SK-N-SH (cell line): ENCODE measurements at regions not wholly inside any gene's neighbourhood (a gene's known extent, or its start where the extent isn't known, plus 50 kb on each side); places are given as distances from the start of the nearest gene placed in this dataset.
A peak's percentile ranks its signal among the peaks of the same experiment; 100 is the strongest.

Experiments
- CTCF ChIA-PET: fragments of 300-600, 350-600 bp; formaldehyde crosslinking; extraction: SDS; loops from one replicate; lab custom pipeline; 2021; lab: Yijun Ruan, JAX
- POLR2A ChIA-PET: fragments of 350-600 bp; sonication (Branson Sonifier 250); formaldehyde crosslinking; extraction: SDS; loops from one replicate; lab custom pipeline; 2020; ENCODE audit warnings: antibody characterized with exemption, inconsistent platforms; lab: Yijun Ruan, JAX
- DNase-seq: peaks from one replicate; pipeline ENCODE4 v3.0.0; 2012
- H2AFZ ChIP-seq: fragments of 200-600 bp; sonication (generic); 2 replicates; pipeline ENCODE4 v1.8.1; 2016; ENCODE audit warnings: antibody characterized with exemption, mild to moderate bottlenecking, low read depth
- H3F3A ChIP-seq: fragments of 200-600 bp; sonication (generic); replicated peaks from 2 replicates; pipeline ENCODE3; 2016; ENCODE audit warnings: antibody characterized with exemption, mild to moderate bottlenecking; ENCODE audit not compliant: insufficient read depth
- H3K27ac ChIP-seq, 2 experiments: fragments of 200-500 bp in 1 of 2; fragments of 200-600 bp in 1 of 2; sonication (Bioruptor generic) in 1 of 2; sonication (generic), shearing (Covaris generic) in 1 of 2; 2 replicates each; pipeline versions ENCODE4 v1.5.1 to v1.6.1; 2014 to 2016; ENCODE audit warnings: low read depth in 2 of 2, inconsistent platforms in 1 of 2, low read length in 1 of 2, mild to moderate bottlenecking in 1 of 2, mixed read lengths in 1 of 2
- H3K27me3 ChIP-seq: fragments of 200-600 bp; sonication (generic), shearing (Covaris generic); 2 replicates; pipeline ENCODE4 v1.6.1; 2016; ENCODE audit warnings: mixed run types; ENCODE audit not compliant: insufficient read depth
- H3K36me3 ChIP-seq, 2 experiments: fragments of 200-500 bp in 1 of 2; fragments of 200-600 bp in 1 of 2; sonication (Bioruptor generic) in 1 of 2; sonication (generic) in 1 of 2; replicated peaks in 1 of 2; 2 replicates each; pipeline versions ENCODE3 to v1.5.1; 2014 to 2016; ENCODE audit warnings: low read length in 1 of 2, mild to moderate bottlenecking in 1 of 2; ENCODE audit not compliant: insufficient read depth in 2 of 2, control insufficient read depth in 1 of 2
- H3K4me1 ChIP-seq, 2 experiments: fragments of 200-500 bp in 1 of 2; fragments of 200-600 bp in 1 of 2; sonication (Bioruptor generic) in 1 of 2; sonication (generic), shearing (Covaris generic) in 1 of 2; 2 replicates each; pipeline versions ENCODE4 v1.5.1 to v1.6.1; 2014 to 2016; ENCODE audit warnings: low read depth in 1 of 2, low read length in 1 of 2, mixed run types in 1 of 2; ENCODE audit not compliant: insufficient read depth in 2 of 2, control insufficient read depth in 1 of 2
- H3K4me2 ChIP-seq: fragments of 200-600 bp; sonication (generic), shearing (Covaris generic); 2 replicates; pipeline ENCODE4 v1.6.1; 2017; ENCODE audit warnings: mixed run types
- H3K4me3 ChIP-seq, 2 experiments: fragments of 200-500 bp in 1 of 2; fragments of 200-600 bp in 1 of 2; sonication (Bioruptor generic) in 1 of 2; sonication (generic), shearing (Covaris generic) in 1 of 2; 2 replicates each; pipeline versions ENCODE4 v1.5.1 to v1.8.1; 2014 to 2016; ENCODE audit warnings: low read depth in 2 of 2, inconsistent platforms in 1 of 2, low read length in 1 of 2, mild to moderate bottlenecking in 1 of 2, mixed read lengths in 1 of 2, moderate library complexity in 1 of 2
- H3K79me2 ChIP-seq: fragments of 200-600 bp; sonication (generic); 2 replicates; pipeline ENCODE4 v1.8.1; 2017; ENCODE audit warnings: mild to moderate bottlenecking; ENCODE audit not compliant: insufficient read depth
- H3K9ac ChIP-seq: fragments of 200-600 bp; sonication (generic); 2 replicates; pipeline ENCODE4 v1.6.1; 2017; ENCODE audit warnings: mixed run types
- H3K9me2 ChIP-seq: fragments of 200-600 bp; sonication (generic); 2 replicates; pipeline ENCODE4 v1.6.1; 2017; ENCODE audit warnings: mixed run types
- H3K9me3 ChIP-seq: fragments of 200-600 bp; sonication (generic); 2 replicates; pipeline ENCODE4 v1.6.1; 2017; ENCODE audit warnings: mixed run types, mild to moderate bottlenecking, moderate library complexity
- H4K20me1 ChIP-seq: fragments of 200-600 bp; sonication (generic); 2 replicates; pipeline ENCODE4 v1.6.1; 2017; ENCODE audit warnings: mild to moderate bottlenecking, mixed run types; ENCODE audit not compliant: insufficient read depth
- CTCF ChIP-seq: fragments of 200-600 bp; sonication (generic); IDR thresholded peaks from 2 replicates; pipeline ENCODE4 v1.6.1; 2017; ENCODE audit warnings: antibody characterized with exemption, mild to moderate bottlenecking, moderate library complexity
- ELF1 ChIP-seq: IDR thresholded peaks from 2 replicates; pipeline ENCODE4 v1.4.0; 2012
- EP300 ChIP-seq, 2 experiments: IDR thresholded peaks; 2 replicates each; pipeline versions ENCODE4 v1.4.0 to v1.6.1; 2012; ENCODE audit warnings: borderline replicate concordance in 1 of 2, low read depth in 1 of 2, low read length in 1 of 2
- EZH2phosphoT487 ChIP-seq: fragments of 200-600 bp; sonication (generic); IDR thresholded peaks from 2 replicates; pipeline ENCODE4 v1.6.1; 2017; ENCODE audit warnings: low read depth, mixed run types, mild to moderate bottlenecking, antibody characterized with exemption, moderate library complexity, borderline replicate concordance
- FOSL2 ChIP-seq: IDR thresholded peaks from 2 replicates; pipeline ENCODE4 v1.4.0; 2012; ENCODE audit warnings: low read depth, mild to moderate bottlenecking, moderate library complexity, borderline replicate concordance
- FOXM1 ChIP-seq: IDR thresholded peaks from 2 replicates; pipeline ENCODE4 v1.4.0; 2012; ENCODE audit warnings: low read depth, mild to moderate bottlenecking
- IRF3 ChIP-seq: fragments of 150-350 bp; IDR thresholded peaks from 2 replicates; pipeline ENCODE4 v1.6.1; 2016; ENCODE audit warnings: mild to moderate bottlenecking, low read depth, low read length
- JUND ChIP-seq: IDR thresholded peaks from 2 replicates; pipeline ENCODE4 v1.4.0; 2012
- MAX ChIP-seq: IDR thresholded peaks from 2 replicates; pipeline ENCODE4 v1.4.0; 2012; ENCODE audit warnings: low read depth
- MXI1 ChIP-seq: IDR thresholded peaks from 2 replicates; pipeline ENCODE4 v1.6.1; 2012; ENCODE audit warnings: mild to moderate bottlenecking, low read depth, low read length, improper control_type of control experiment
- NFIC ChIP-seq: IDR thresholded peaks from 2 replicates; pipeline ENCODE4 v1.4.0; 2012; ENCODE audit warnings: borderline replicate concordance
- NRF1 ChIP-seq: IDR thresholded peaks from 2 replicates; pipeline ENCODE4 v1.6.1; 2012; ENCODE audit warnings: low read depth, mild to moderate bottlenecking, low read length
- POLR2AphosphoS5 ChIP-seq: IDR thresholded peaks from 2 replicates; pipeline ENCODE4 v1.6.1; 2012; ENCODE audit warnings: low read depth, low read length
- RCOR1 ChIP-seq: fragments of 150-350 bp; IDR thresholded peaks from 2 replicates; pipeline ENCODE4 v1.6.1; 2017; ENCODE audit warnings: antibody characterized with exemption, low read length
- REST ChIP-seq: IDR thresholded peaks from 2 replicates; pipeline ENCODE4 v1.6.1; 2012; ENCODE audit warnings: mild to moderate bottlenecking, low read depth, low read length, moderate library complexity
- SIN3A ChIP-seq: IDR thresholded peaks from 2 replicates; pipeline ENCODE4 v1.6.1; 2012; ENCODE audit warnings: low read depth, mild to moderate bottlenecking, low read length, moderate library complexity, borderline replicate concordance
- SMC3 ChIP-seq: IDR thresholded peaks from 2 replicates; pipeline ENCODE4 v1.6.1; 2012; ENCODE audit warnings: low read depth, low read length, improper control_type of control experiment
- TAF1 ChIP-seq: IDR thresholded peaks from 2 replicates; pipeline ENCODE4 v1.6.1; 2012; ENCODE audit warnings: low read depth, mild to moderate bottlenecking, low read length, moderate library complexity, borderline replicate concordance
- TEAD4 ChIP-seq: IDR thresholded peaks from 2 replicates; pipeline ENCODE4 v1.4.0; 2012; ENCODE audit warnings: mild to moderate bottlenecking, borderline replicate concordance; ENCODE audit not compliant: insufficient read depth
- USF2 ChIP-seq: fragments of 150-350 bp; IDR thresholded peaks from 2 replicates; pipeline ENCODE4 v1.6.1; 2017; ENCODE audit warnings: antibody characterized with exemption, low read length, low read depth, borderline replicate concordance
- YY1 ChIP-seq: IDR thresholded peaks from 2 replicates; pipeline ENCODE4 v1.4.0; 2012; ENCODE audit warnings: low read depth, mild to moderate bottlenecking
- ZBTB33 ChIP-seq: IDR thresholded peaks from 2 replicates; pipeline ENCODE4 v1.4.0; 2012; ENCODE audit warnings: low read depth, borderline replicate concordance
- WGBS: methylation state at CpG from one replicate; pipeline ENCODE4 v1.1.6; 2017; ENCODE audit warnings: low lambda C conversion rate; 5-methylcytosine and 5-hydroxymethylcytosine counted together

- H3K4me2 ChIP-seq, result peak overlapping the region; percentile 37; the same call in 1 of the 2 replicates
- no peaks in the 10 kb centered on the region for H3K36me3 ChIP-seq
- H3K4me3 ChIP-seq, result no peak overlapping the region
- peak overlapping the region in 1 of 2 experiments; percentile 94; a peak in 2 of 4 replicates for H3K27ac ChIP-seq
- H3K4me1 ChIP-seq, result peaks cover 0 to 17% of the 10 kb centered on the region in 2 experiments; a peak in 2 of 4 replicates
- 10% methylated on average over 5 of the region's 5 CpGs for WGBS
- peak overlapping the region; percentile 47; the same call in 1 of the 2 replicates for H2AFZ ChIP-seq
- POLR2A ChIA-PET, result interaction anchor here (0.7 to 1.4 kb wide), 3 partner anchors 376 to 1567 kb away, joined by 3 to 4 read pairs (median 3); partner anchors contain the start of gene ADGRL2
- DNase-seq, result peak; percentile 66
- no peak overlapping the region for H3K9ac ChIP-seq
- no peaks in the 10 kb centered on the region for H3F3A ChIP-seq
- no peaks in the 10 kb centered on the region for H3K9me3 ChIP-seq
- no peaks in the 10 kb centered on the region for H4K20me1 ChIP-seq
- CTCF ChIA-PET, result interaction anchor here (0.8 to 1.7 kb wide), 4 partner anchors 13 to 118 kb away, joined by 3 to 9 read pairs (median 4); no protein-coding TSS in a partner anchor
- H3K27me3 ChIP-seq, result no peaks in the 10 kb centered on the region
- H3K79me2 ChIP-seq, result no peaks in the 10 kb centered on the region
- H3K9me2 ChIP-seq, result no peaks in the 10 kb centered on the region
- TF ChIP-seq EP300 (IDR thresholded peaks at IDR 0.05; ENCODE audit: borderline replicate concordance in 1 of 2, low read depth in 1 of 2, low read length in 1 of 2) (peak; percentile 78 to 94), JUND (peak; percentile 67), YY1 (no peak), FOSL2 (peak; percentile 49; the same call in 1 of the 2 replicates), POLR2AphosphoS5 (peak; percentile 76), ZBTB33 (no peak), NRF1 (no peak), MAX (no peak), RCOR1 (peak; percentile 76), TEAD4 (peak; percentile 69; the same call in 1 of the 2 replicates), SMC3 (no peak), ELF1 (no peak), MXI1 (peak; percentile 25; the same call in 1 of the 2 replicates), FOXM1 (peak; percentile 55; the same call in 1 of the 2 replicates), REST (no peak), IRF3 (no peak), CTCF (no peak), USF2 (no peak), SIN3A (0 out of 2 replicates have a peak, but pooled peaks have one; percentile 45), TAF1 (no peak), NFIC (peak; percentile 23; the same call in 1 of the 2 replicates), EZH2phosphoT487 (no peak)
Measured at GRCh38 chr1:81424061-81424460, 376.7 kb upstream of the ADGRL2 start.
